Activated CD8-positive, alpha-beta memory T cell treated with anti-CD3 and anti-CD28 coated beads for 48 hours (primary cell): ENCODE measurements at regions not wholly inside any gene's neighbourhood (a gene's known extent, or its start where the extent isn't known, plus 50 kb on each side); places are given as distances from the start of the nearest gene placed in this dataset.

Experiments used
- DNase-seq, 3 experiments: peaks; one replicate each; pipeline ENCODE4 v3.0.0-alpha.2; 2020; ENCODE audit warnings: low read depth in 2 of 3, low spot score in 2 of 3

- DNase-seq = no peak
Observed at GRCh38 chr10:29141761-29142160, 147.1 kb upstream of the LYZL1 start.

GRCh38 chr10:29142516-29143314 lies 146.2 kb upstream of the LYZL1 start:
- DNase-seq = no peak

- DNase-seq = no peak
Observed at GRCh38 chr10:29144126-29144525, 144.7 kb upstream of the LYZL1 start.

- DNase-seq = no peak
Observed at GRCh38 chr10:29146311-29147100, 142.4 kb upstream of the LYZL1 start.

- DNase-seq = no peak
Observed at GRCh38 chr10:29150010-29150409, 138.9 kb upstream of the LYZL1 start.

- no peak for DNase-seq
Observed at GRCh38 chr10:29151005-29151404, 137.9 kb upstream of the LYZL1 start.

- no peak for DNase-seq
Observed at GRCh38 chr10:29157321-29157720, 131.5 kb upstream of the LYZL1 start.

- no peak for DNase-seq
Observed at GRCh38 chr10:29158066-29158465, 130.8 kb upstream of the LYZL1 start.

GRCh38 chr10:29160150-29160617 lies 128.7 kb upstream of the LYZL1 start:
- DNase-seq = no peak

- DNase-seq = no peak
Observed at GRCh38 chr10:29163746-29164145, 125.1 kb upstream of the LYZL1 start.

GRCh38 chr10:29166713-29167112 lies 122.2 kb upstream of the LYZL1 start:
- no peak for DNase-seq

GRCh38 chr10:29169021-29169420 lies 119.8 kb upstream of the LYZL1 start:
- no peak for DNase-seq

GRCh38 chr10:29171717-29172116 lies 117.2 kb upstream of the LYZL1 start:
- DNase-seq = no peak

GRCh38 chr10:29174389-29174788 lies 114.5 kb upstream of the LYZL1 start:
- DNase-seq = no peak

- no peak for DNase-seq
Observed at GRCh38 chr10:29176845-29177832, 111.7 kb upstream of the LYZL1 start.

GRCh38 chr10:29181936-29182335 lies 106.9 kb upstream of the LYZL1 start:
- DNase-seq = no peak

- DNase-seq = no peak
Observed at GRCh38 chr10:29183301-29183945, 105.4 kb upstream of the LYZL1 start.

GRCh38 chr10:29184205-29185000 lies 104.5 kb upstream of the LYZL1 start:
- no peak for DNase-seq

GRCh38 chr10:29185050-29185449 lies 103.8 kb upstream of the LYZL1 start:
- DNase-seq = no peak

- DNase-seq = no peak
Observed at GRCh38 chr10:29186221-29186620, 102.6 kb upstream of the LYZL1 start.
